ENCODE measurements at regions not wholly inside any gene's neighbourhood (a gene's known extent, or its start where the extent isn't known, plus 50 kb on each side); places are given as distances from the start of the nearest gene placed in this dataset.

GRCh38 chr9:20082406-20082805, 293.6 kb upstream of the SLC24A2 start:
- DNase-seq = no peak
- ATAC-seq (replicated peaks in 1 of 2) = no peak

GRCh38 chr9:20078246-20078645, 289.4 kb upstream of the SLC24A2 start:
- Mint-ChIP-seq H3K4me3 (no peak overlapping the region), H3K4me1 (ENCODE audit: low read depth) (no peaks in the 10 kb centered on the region), H3K27me3 (ENCODE audit: low read depth) (no peaks in the 10 kb centered on the region), H3K36me3 (ENCODE audit: insufficient read depth in 2 of 2) (no peaks in the 10 kb centered on the region), H3K9me3 (peaks cover 0 to 2% of the 10 kb centered on the region in 2 donors), H3K27ac (no peak overlapping the region)
- DNase-seq (no peak), ATAC-seq (replicated peaks in 1 of 2) (no peak)

More at GRCh38 chr9:20082406-20082805, 293.6 kb upstream of the SLC24A2 start:
- Mint-ChIP-seq H3K27ac (no peak overlapping the region), H3K27me3 (ENCODE audit: low read depth) (no peaks in the 10 kb centered on the region), H3K4me3 (no peak overlapping the region), H3K9me3 (no peaks in the 10 kb centered on the region), H3K4me1 (ENCODE audit: low read depth) (no peaks in the 10 kb centered on the region), H3K36me3 (ENCODE audit: insufficient read depth in 2 of 2) (no peaks in the 10 kb centered on the region)

- H3K27me3 Mint-ChIP-seq (ENCODE audit: low read depth) = no peaks in the 10 kb centered on the region
Observed at GRCh38 chr9:20074291-20074690, 285.5 kb upstream of the SLC24A2 start.

GRCh38 chr9:20070336-20070735, 281.5 kb upstream of the SLC24A2 start:
- Mint-ChIP-seq H3K4me1 (ENCODE audit: low read depth) (peaks cover 9% of the 10 kb centered on the region), H3K36me3 (ENCODE audit: insufficient read depth in 2 of 2) (peaks cover 0 to 2% of the 10 kb centered on the region in 2 donors), H3K4me3 (no peak overlapping the region), H3K9me3 (peaks cover 2 to 4% of the 10 kb centered on the region in 2 donors), H3K27me3 (ENCODE audit: low read depth) (no peaks in the 10 kb centered on the region), H3K27ac (no peak overlapping the region)
- no peak for DNase-seq
- ATAC-seq (replicated peaks in 1 of 2) = no peak

More at GRCh38 chr9:20074291-20074690, 285.5 kb upstream of the SLC24A2 start:
- DNase-seq = no peak
- no peak overlapping the region for H3K4me3 Mint-ChIP-seq
- peaks cover 0 to 4% of the 10 kb centered on the region in 2 donors for H3K9me3 Mint-ChIP-seq
- H3K4me1 Mint-ChIP-seq (ENCODE audit: low read depth) = no peaks in the 10 kb centered on the region
- no peaks in the 10 kb centered on the region for H3K36me3 Mint-ChIP-seq (ENCODE audit: insufficient read depth in 2 of 2)
- ATAC-seq (replicated peaks in 1 of 2) = no peak
- H3K27ac Mint-ChIP-seq = no peak overlapping the region

- no peaks in the 10 kb centered on the region for H3K27me3 Mint-ChIP-seq (ENCODE audit: low read depth)
- no peak overlapping the region for H3K27ac Mint-ChIP-seq
- no peak for DNase-seq
- peaks cover 0 to 2% of the 10 kb centered on the region in 2 donors for H3K9me3 Mint-ChIP-seq
- no peak for ATAC-seq (replicated peaks in 1 of 2)
- peaks cover 17% of the 10 kb centered on the region for H3K4me1 Mint-ChIP-seq (ENCODE audit: low read depth)
- H3K36me3 Mint-ChIP-seq (ENCODE audit: insufficient read depth in 2 of 2) = peaks cover 0 to 2% of the 10 kb centered on the region in 2 donors
- peak overlapping the region in 1 of 2 donors; percentile 27 for H3K4me3 Mint-ChIP-seq
Observed at GRCh38 chr9:20065796-20066700, 277.2 kb upstream of the SLC24A2 start.

GRCh38 chr9:20065046-20065445, 276.2 kb upstream of the SLC24A2 start:
- peaks cover 0 to 2% of the 10 kb centered on the region in 2 donors for H3K36me3 Mint-ChIP-seq (ENCODE audit: insufficient read depth in 2 of 2)
- H3K27ac Mint-ChIP-seq = no peak overlapping the region

GRCh38 chr9:20054734-20055133, 265.9 kb upstream of the SLC24A2 start:
- ATAC-seq (replicated peaks in 1 of 2) (no peak), DNase-seq (no peak)
- H3K36me3 Mint-ChIP-seq (ENCODE audit: insufficient read depth in 2 of 2) = no peaks in the 10 kb centered on the region
- H3K9me3 Mint-ChIP-seq = peaks cover 0 to 3% of the 10 kb centered on the region in 2 donors
- H3K27ac Mint-ChIP-seq = no peak overlapping the region
- H3K27me3 Mint-ChIP-seq (ENCODE audit: low read depth) = no peaks in the 10 kb centered on the region
- no peaks in the 10 kb centered on the region for H3K4me1 Mint-ChIP-seq (ENCODE audit: low read depth)
- H3K4me3 Mint-ChIP-seq = no peak overlapping the region

More at GRCh38 chr9:20065046-20065445, 276.2 kb upstream of the SLC24A2 start:
- ATAC-seq (replicated peaks in 1 of 2) (no peak), DNase-seq (no peak)
- peaks cover 17% of the 10 kb centered on the region for H3K4me1 Mint-ChIP-seq (ENCODE audit: low read depth)
- no peaks in the 10 kb centered on the region for H3K27me3 Mint-ChIP-seq (ENCODE audit: low read depth)
- H3K4me3 Mint-ChIP-seq = no peak overlapping the region
- H3K9me3 Mint-ChIP-seq = peaks cover 0 to 2% of the 10 kb centered on the region in 2 donors

- Mint-ChIP-seq H3K27me3 (ENCODE audit: low read depth) (no peaks in the 10 kb centered on the region), H3K4me3 (no peak overlapping the region)
Observed at GRCh38 chr9:20048985-20049384, 260.1 kb upstream of the SLC24A2 start.

GRCh38 chr9:20048437-20048836, 259.6 kb upstream of the SLC24A2 start:
- H3K4me3 Mint-ChIP-seq = no peak overlapping the region
- H3K27me3 Mint-ChIP-seq (ENCODE audit: low read depth) = no peaks in the 10 kb centered on the region
- no peak overlapping the region for H3K27ac Mint-ChIP-seq
- no peaks in the 10 kb centered on the region for H3K36me3 Mint-ChIP-seq (ENCODE audit: insufficient read depth in 2 of 2)
- ATAC-seq (replicated peaks in 1 of 2) (no peak), DNase-seq (no peak)
- peaks cover 14% of the 10 kb centered on the region for H3K4me1 Mint-ChIP-seq (ENCODE audit: low read depth)
- peaks cover 0 to 2% of the 10 kb centered on the region in 2 donors for H3K9me3 Mint-ChIP-seq

More at GRCh38 chr9:20048985-20049384, 260.1 kb upstream of the SLC24A2 start:
- H3K27ac Mint-ChIP-seq = no peak overlapping the region
- H3K4me1 Mint-ChIP-seq (ENCODE audit: low read depth) = peaks cover 9% of the 10 kb centered on the region
- no peak for DNase-seq
- no peaks in the 10 kb centered on the region for H3K36me3 Mint-ChIP-seq (ENCODE audit: insufficient read depth in 2 of 2)
- H3K9me3 Mint-ChIP-seq = peaks cover 0 to 3% of the 10 kb centered on the region in 2 donors
- no peak for ATAC-seq (replicated peaks in 1 of 2)

GRCh38 chr9:20044686-20045085, 255.8 kb upstream of the SLC24A2 start:
- H3K36me3 Mint-ChIP-seq (ENCODE audit: insufficient read depth in 2 of 2) = no peaks in the 10 kb centered on the region
- ATAC-seq (replicated peaks in 1 of 2) (peak in 1 of 2 donors; percentile 30), DNase-seq (no peak)
- H3K27ac Mint-ChIP-seq = no peak overlapping the region
- H3K4me1 Mint-ChIP-seq (ENCODE audit: low read depth) = peaks cover 40% of the 10 kb centered on the region
- no peak overlapping the region for H3K4me3 Mint-ChIP-seq
- H3K9me3 Mint-ChIP-seq = no peaks in the 10 kb centered on the region
- no peaks in the 10 kb centered on the region for H3K27me3 Mint-ChIP-seq (ENCODE audit: low read depth)

GRCh38 chr9:20043461-20043860, 254.6 kb upstream of the SLC24A2 start:
- Mint-ChIP-seq H3K27ac (peak overlapping the region; percentile 54), H3K9me3 (no peaks in the 10 kb centered on the region), H3K36me3 (ENCODE audit: insufficient read depth in 2 of 2) (no peaks in the 10 kb centered on the region), H3K4me1 (ENCODE audit: low read depth) (peaks cover 40% of the 10 kb centered on the region), H3K27me3 (ENCODE audit: low read depth) (no peaks in the 10 kb centered on the region), H3K4me3 (peak overlapping the region; percentile 51 to 84)
- DNase-seq (no peak), ATAC-seq (replicated peaks in 1 of 2) (no peak)

GRCh38 chr9:20043035-20043434, 254.2 kb upstream of the SLC24A2 start:
- H3K4me3 Mint-ChIP-seq = peak overlapping the region; percentile 51 to 84
- peak overlapping the region; percentile 54 for H3K27ac Mint-ChIP-seq
- H3K9me3 Mint-ChIP-seq = no peaks in the 10 kb centered on the region
- no peaks in the 10 kb centered on the region for H3K27me3 Mint-ChIP-seq (ENCODE audit: low read depth)
- ATAC-seq (replicated peaks in 1 of 2) (peak; percentile 80 to 84), DNase-seq (peak in 1 of 2 donors; percentile 6)
- H3K4me1 Mint-ChIP-seq (ENCODE audit: low read depth) = peaks cover 40% of the 10 kb centered on the region
- no peaks in the 10 kb centered on the region for H3K36me3 Mint-ChIP-seq (ENCODE audit: insufficient read depth in 2 of 2)

GRCh38 chr9:20042128-20042711, 253.4 kb upstream of the SLC24A2 start:
- H3K27ac Mint-ChIP-seq = no peak overlapping the region

More at GRCh38 chr9:20042128-20042711, 253.4 kb upstream of the SLC24A2 start:
- peaks cover 40% of the 10 kb centered on the region for H3K4me1 Mint-ChIP-seq (ENCODE audit: low read depth)
- no peaks in the 10 kb centered on the region for H3K27me3 Mint-ChIP-seq (ENCODE audit: low read depth)
- DNase-seq (peak in 1 of 2 donors; percentile 3), ATAC-seq (replicated peaks in 1 of 2) (peak; percentile 62)
- no peaks in the 10 kb centered on the region for H3K9me3 Mint-ChIP-seq
- no peaks in the 10 kb centered on the region for H3K36me3 Mint-ChIP-seq (ENCODE audit: insufficient read depth in 2 of 2)
- peak overlapping the region; percentile 51 to 84 for H3K4me3 Mint-ChIP-seq

Data from activated T-cell treated with anti-CD3 and anti-CD28 coated beads, Interleukin-2, amount 50 U/mL, for 72 hours (primary cell).